AG08396 (cell line): ENCODE measurements at regions not wholly inside any gene's neighbourhood (a gene's known extent, or its start where the extent isn't known, plus 50 kb on each side); places are given as distances from the start of the nearest gene placed in this dataset.

ENCODE experiments used
- DNase-seq: peaks from one replicate; pipeline ENCODE4 v3.0.0; 2012; ENCODE audit warnings: low spot score, mixed read lengths

GRCh38 chr12:132424811-132425210 is 65.1 kb upstream of the FBRSL1 start:
- no peak for DNase-seq

- DNase-seq, result no peak
Measured at GRCh38 chr12:132423820-132424645, 65.9 kb upstream of the FBRSL1 start.

GRCh38 chr12:132423251-132423819 is 66.6 kb upstream of the FBRSL1 start:
- no peak for DNase-seq

- no peak for DNase-seq
Measured at GRCh38 chr12:132422381-132423043, 67.4 kb upstream of the FBRSL1 start.

GRCh38 chr12:132422040-132422380 is 67.9 kb upstream of the FBRSL1 start:
- no peak for DNase-seq

- DNase-seq, result no peak
Measured at GRCh38 chr12:132419631-132420246, 70.2 kb upstream of the FBRSL1 start.

GRCh38 chr12:132418393-132418925 is 71.5 kb upstream of the FBRSL1 start:
- DNase-seq, result no peak

- DNase-seq, result no peak
Measured at GRCh38 chr12:132417741-132418140, 72.2 kb upstream of the FBRSL1 start.

- no peak for DNase-seq
Measured at GRCh38 chr12:132416827-132417226, 73.1 kb upstream of the FBRSL1 start.

GRCh38 chr12:132416121-132416673 is 73.8 kb upstream of the FBRSL1 start:
- DNase-seq, result no peak

- no peak for DNase-seq
Measured at GRCh38 chr12:132415327-132416120, 74.4 kb upstream of the FBRSL1 start.

- DNase-seq, result peak; percentile 96
Measured at GRCh38 chr12:132414634-132415326, 75.2 kb upstream of the FBRSL1 start.

GRCh38 chr12:132413931-132414588 is 75.9 kb upstream of the FBRSL1 start:
- no peak for DNase-seq

- no peak for DNase-seq
Measured at GRCh38 chr12:132411457-132411856, 78.5 kb upstream of the FBRSL1 start.

GRCh38 chr12:132410849-132411248 is 79.1 kb upstream of the FBRSL1 start:
- no peak for DNase-seq

GRCh38 chr12:132410296-132410625 is 79.7 kb upstream of the FBRSL1 start:
- DNase-seq, result no peak

GRCh38 chr12:132409495-132410295 is 80.3 kb upstream of the FBRSL1 start:
- DNase-seq, result no peak

GRCh38 chr12:132408626-132409494 is 79.5 kb upstream of the GALNT9 start:
- DNase-seq, result no peak

GRCh38 chr12:132407992-132408391 is 78.6 kb upstream of the GALNT9 start:
- no peak for DNase-seq
